Natural killer cell (primary cell): ENCODE measurements at regions not wholly inside any gene's neighbourhood (a gene's known extent, or its start where the extent isn't known, plus 50 kb on each side); places are given as distances from the start of the nearest gene placed in this dataset.

Experiments used
- ATAC-seq, 3 donors: fragments of 150-1000 bp in 2 of 3; fragments of 200-7000 bp in 1 of 3; cut with Tn5 transposase; 1 replicate in 1 of 3; 2 replicates in 2 of 3; pipeline ENCODE4 v1.10.0; 2021; ENCODE audit warnings: mild to moderate bottlenecking in 2 of 3, moderate library complexity in 2 of 3
- DNase-seq, 2 donors: peaks; one replicate each; pipeline versions ENCODE4 v3.0.0 to v3.0.0-alpha.2; 2013 to 2021; ENCODE audit warnings: mixed read lengths in 1 of 2
- H3K27ac ChIP-seq: one replicate; pipeline ENCODE4 v1.5.1; 2013; ENCODE audit warnings: mild to moderate bottlenecking, low read length
- H3K27me3 ChIP-seq: one replicate; pipeline ENCODE4 v1.6.1; 2013; ENCODE audit warnings: low read length; ENCODE audit not compliant: control insufficient read depth, insufficient read depth
- H3K36me3 ChIP-seq: one replicate; pipeline ENCODE4 v1.6.1; 2013; ENCODE audit warnings: low read length; ENCODE audit not compliant: control insufficient read depth, insufficient read depth
- H3K4me1 ChIP-seq: one replicate; pipeline ENCODE4 v1.6.1; 2013; ENCODE audit warnings: low read length; ENCODE audit not compliant: control insufficient read depth, insufficient read depth
- H3K4me3 ChIP-seq: one replicate; pipeline ENCODE4 v1.5.1; 2013; ENCODE audit warnings: low read length
- H3K9me3 ChIP-seq: one replicate; pipeline ENCODE4 v1.6.1; 2013; ENCODE audit warnings: low read length; ENCODE audit not compliant: control insufficient read depth, insufficient read depth
- H3K27ac Mint-ChIP-seq, 2 donors: one replicate each; pipeline ENCODE4 v1.8.0; 2022; ENCODE audit warnings: mild to moderate bottlenecking in 2 of 2, mixed read lengths in 2 of 2, moderate library complexity in 1 of 2
- H3K27me3 Mint-ChIP-seq, 2 donors: one replicate each; pipeline ENCODE4 v1.8.0; 2022; ENCODE audit warnings: low read depth in 2 of 2, mixed read lengths in 2 of 2
- H3K36me3 Mint-ChIP-seq: one replicate; pipeline ENCODE4 v1.8.0; 2022; ENCODE audit warnings: mixed read lengths
- H3K4me1 Mint-ChIP-seq, 2 donors: one replicate each; pipeline ENCODE4 v1.8.0; 2022; ENCODE audit warnings: mixed read lengths in 2 of 2
- H3K4me3 Mint-ChIP-seq: one replicate; pipeline ENCODE4 v1.8.0; 2022; ENCODE audit warnings: mild to moderate bottlenecking, moderate library complexity, mixed read lengths
- H3K9me3 Mint-ChIP-seq, 2 donors: one replicate each; pipeline ENCODE4 v1.8.0; 2022; ENCODE audit warnings: mixed read lengths in 2 of 2
- WGBS: methylation state at CpG from one replicate; pipeline ENCODE4 v1.1.7; 2013; ENCODE audit warnings: missing lambda C conversion rate; ENCODE audit not compliant: insufficient coverage; 5-methylcytosine and 5-hydroxymethylcytosine counted together
- intact Hi-C: fragments of 100-400 bp; cut with micrococcal nuclease; formaldehyde crosslinking; loops from one replicate; pipeline ENCODE4 v1.14.2; 2022
- TF ChIP-seq, protein P1 (sequence below): fragments of 200-600 bp; IDR thresholded peaks from one replicate; pipeline ENCODE4 v1.8.0; 2022; ENCODE audit warnings: antibody characterized with exemption

DNA sequence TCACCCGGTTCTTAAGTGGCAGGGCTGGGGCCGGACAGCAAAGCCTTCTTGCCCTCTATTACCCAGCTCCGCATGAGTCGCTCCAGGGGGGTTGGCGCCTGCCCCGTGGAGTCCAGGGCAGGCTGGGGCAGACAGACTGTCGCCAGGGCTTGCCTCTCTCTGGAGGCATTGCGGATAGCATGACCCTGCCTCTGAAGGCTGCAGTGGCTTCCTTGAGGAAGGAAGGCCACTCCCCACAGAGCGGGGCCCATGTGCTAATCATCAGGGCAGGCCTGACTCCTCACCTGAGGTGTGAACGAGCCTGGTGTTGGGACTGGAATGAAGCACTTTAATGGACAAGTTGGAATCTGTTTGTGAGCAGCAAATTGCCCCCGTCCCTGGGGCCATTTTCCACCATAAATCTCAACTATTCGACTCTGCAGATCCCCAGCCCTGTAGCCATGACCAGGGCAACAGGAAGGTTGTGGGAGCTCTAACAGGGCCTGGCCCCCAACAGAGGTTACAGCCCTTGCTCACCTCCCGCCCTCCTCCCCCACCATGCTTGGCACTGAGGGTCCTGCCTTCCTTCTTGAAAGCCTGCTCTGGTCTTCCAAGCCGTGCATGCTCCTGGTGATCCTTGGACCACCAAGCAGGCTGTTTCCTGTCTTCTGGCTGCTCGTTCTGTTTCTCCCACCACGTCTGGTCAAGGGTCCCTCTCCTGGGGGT, 144.9 kb upstream of the HAAO start:
- no peaks in the 10 kb centered on the region for H3K36me3 Mint-ChIP-seq
- no peaks in the 10 kb centered on the region for H3K9me3 ChIP-seq
- H3K27me3 Mint-ChIP-seq, result no peaks in the 10 kb centered on the region
- peaks cover 24% of the 10 kb centered on the region for H3K4me1 ChIP-seq
- WGBS, result 77% methylated on average over 16 of the region's 16 CpGs
- no peak for ATAC-seq
- no peaks in the 10 kb centered on the region for H3K27me3 ChIP-seq
- intact Hi-C loops, result no loop called here
- no peak overlapping the region for H3K4me3 ChIP-seq
- DNase-seq, result no peak
- H3K36me3 ChIP-seq, result no peaks in the 10 kb centered on the region
- no peak overlapping the region for H3K27ac ChIP-seq
- TF ChIP-seq, protein P1, sequence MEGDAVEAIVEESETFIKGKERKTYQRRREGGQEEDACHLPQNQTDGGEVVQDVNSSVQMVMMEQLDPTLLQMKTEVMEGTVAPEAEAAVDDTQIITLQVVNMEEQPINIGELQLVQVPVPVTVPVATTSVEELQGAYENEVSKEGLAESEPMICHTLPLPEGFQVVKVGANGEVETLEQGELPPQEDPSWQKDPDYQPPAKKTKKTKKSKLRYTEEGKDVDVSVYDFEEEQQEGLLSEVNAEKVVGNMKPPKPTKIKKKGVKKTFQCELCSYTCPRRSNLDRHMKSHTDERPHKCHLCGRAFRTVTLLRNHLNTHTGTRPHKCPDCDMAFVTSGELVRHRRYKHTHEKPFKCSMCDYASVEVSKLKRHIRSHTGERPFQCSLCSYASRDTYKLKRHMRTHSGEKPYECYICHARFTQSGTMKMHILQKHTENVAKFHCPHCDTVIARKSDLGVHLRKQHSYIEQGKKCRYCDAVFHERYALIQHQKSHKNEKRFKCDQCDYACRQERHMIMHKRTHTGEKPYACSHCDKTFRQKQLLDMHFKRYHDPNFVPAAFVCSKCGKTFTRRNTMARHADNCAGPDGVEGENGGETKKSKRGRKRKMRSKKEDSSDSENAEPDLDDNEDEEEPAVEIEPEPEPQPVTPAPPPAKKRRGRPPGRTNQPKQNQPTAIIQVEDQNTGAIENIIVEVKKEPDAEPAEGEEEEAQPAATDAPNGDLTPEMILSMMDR, result no peak
- no peak overlapping the region for H3K4me3 Mint-ChIP-seq
- H3K27ac Mint-ChIP-seq, result no peak overlapping the region
- peaks cover 3 to 8% of the 10 kb centered on the region in 2 donors for H3K4me1 Mint-ChIP-seq
- no peaks in the 10 kb centered on the region for H3K9me3 Mint-ChIP-seq

DNA sequence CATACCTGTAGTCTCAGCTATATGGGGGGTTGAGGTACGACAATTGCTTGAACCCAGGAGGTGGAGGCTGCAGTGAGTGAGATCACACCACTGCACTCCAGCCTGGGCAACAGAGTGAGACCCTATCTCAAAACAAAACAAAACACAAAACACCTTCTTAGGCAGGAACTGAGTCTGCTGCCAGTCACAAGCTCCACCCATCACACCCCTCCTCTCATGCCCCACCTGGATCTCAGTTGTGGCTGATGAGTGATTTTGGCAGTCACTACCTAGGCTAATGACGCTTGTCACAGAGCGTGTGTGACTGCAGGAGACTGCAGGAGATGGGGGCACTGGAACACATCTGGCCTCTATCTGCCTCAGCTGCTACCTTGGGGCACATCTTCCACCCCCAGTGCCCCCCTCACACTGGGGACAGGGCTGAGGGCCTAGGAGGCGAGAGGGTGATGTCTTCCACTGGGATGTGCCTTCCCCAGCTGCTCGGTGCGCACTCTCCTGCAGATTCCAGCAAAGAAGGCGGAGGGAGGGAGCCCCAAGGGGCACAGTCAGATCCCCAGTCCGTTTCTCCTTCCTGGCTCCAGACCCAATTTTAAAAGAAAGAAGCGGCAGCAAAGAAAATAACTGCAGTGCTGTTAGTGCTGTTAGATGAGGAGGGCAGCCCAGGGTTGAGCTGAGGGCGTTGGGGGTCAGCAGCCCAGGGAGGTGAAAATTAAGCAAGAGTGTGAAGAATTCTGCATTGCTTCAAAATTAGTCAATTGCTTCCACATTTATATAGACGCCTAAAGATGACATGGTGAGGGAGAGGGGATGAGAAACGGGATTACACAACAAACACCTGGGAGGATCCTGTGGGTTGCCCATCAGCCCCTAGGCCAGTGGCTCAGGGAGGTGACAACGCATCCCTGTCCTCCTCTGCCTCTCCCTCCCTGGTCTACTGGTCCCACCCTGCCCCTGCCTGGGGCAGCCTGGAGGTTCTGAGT, 143.6 kb upstream of the HAAO start:
- no peak overlapping the region for H3K27ac Mint-ChIP-seq
- H3K27me3 Mint-ChIP-seq, result no peaks in the 10 kb centered on the region

DNA sequence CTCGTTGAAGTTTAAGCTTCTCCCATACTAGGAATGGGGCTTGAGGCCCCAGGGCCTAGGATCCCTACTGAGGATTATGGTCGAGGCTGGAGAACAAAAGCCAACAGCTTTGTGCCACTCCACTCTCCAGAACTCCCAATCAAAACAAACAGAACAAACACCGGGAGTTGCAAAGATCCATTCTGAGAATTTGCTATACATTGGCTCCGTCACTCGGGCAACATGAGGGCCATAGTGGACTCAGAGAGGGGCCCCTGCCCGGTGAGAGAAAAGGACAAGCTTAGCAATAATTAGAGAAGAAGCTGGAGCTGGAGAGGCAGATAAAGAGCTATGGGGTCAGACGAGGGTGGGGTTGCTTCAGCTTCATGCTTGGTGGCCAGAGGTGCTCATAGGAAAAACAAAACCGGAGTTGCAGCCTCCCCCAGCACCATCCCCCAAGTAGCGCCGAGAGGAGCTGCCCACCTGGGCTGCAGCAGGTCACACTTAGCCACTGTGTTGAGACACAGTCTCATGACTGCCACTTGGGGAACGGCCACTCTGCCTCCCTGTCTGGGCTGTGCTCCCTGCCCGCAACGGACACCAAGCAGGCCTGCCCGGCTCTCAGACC, 142.3 kb upstream of the HAAO start:
- Histone ChIP-seq H3K4me1 (peaks cover 32% of the 10 kb centered on the region), H3K9me3 (no peaks in the 10 kb centered on the region), H3K4me3 (no peak overlapping the region), H3K36me3 (no peaks in the 10 kb centered on the region), H3K27ac (no peak overlapping the region), H3K27me3 (no peaks in the 10 kb centered on the region)
- Mint-ChIP-seq H3K36me3 (no peaks in the 10 kb centered on the region), H3K27ac (no peak overlapping the region), H3K9me3 (no peaks in the 10 kb centered on the region), H3K4me1 (peaks cover 0 to 8% of the 10 kb centered on the region in 2 donors), H3K4me3 (no peak overlapping the region), H3K27me3 (no peaks in the 10 kb centered on the region)
- ATAC-seq, result no peak
- intact Hi-C loops, result no loop called here
- WGBS, result 82% methylated on average over 14 of the region's 14 CpGs
- TF ChIP-seq, protein P1, result no peak
- no peak for DNase-seq

More for the DNA sequence above, 143.6 kb upstream of the HAAO start:
- H3K9me3 Mint-ChIP-seq, result no peaks in the 10 kb centered on the region
- peaks cover 32% of the 10 kb centered on the region for H3K4me1 ChIP-seq
- H3K9me3 ChIP-seq, result no peaks in the 10 kb centered on the region
- H3K4me1 Mint-ChIP-seq, result peaks cover 0 to 8% of the 10 kb centered on the region in 2 donors
- 73% methylated on average over 13 of the region's 13 CpGs for WGBS
- H3K27ac ChIP-seq, result no peak overlapping the region
- DNase-seq (peak in 1 of 2 donors; percentile 18), ATAC-seq (no peak)
- H3K36me3 ChIP-seq, result no peaks in the 10 kb centered on the region
- no peak overlapping the region for H3K4me3 Mint-ChIP-seq
- intact Hi-C loops, result no loop called here
- no peak overlapping the region for H3K4me3 ChIP-seq
- TF ChIP-seq, protein P1, result no peak
- H3K27me3 ChIP-seq, result no peaks in the 10 kb centered on the region
- H3K36me3 Mint-ChIP-seq, result no peaks in the 10 kb centered on the region
